ENCODE measurements at regions not wholly inside any gene's neighbourhood (a gene's known extent, or its start where the extent isn't known, plus 50 kb on each side); places are given as distances from the start of the nearest gene placed in this dataset.
"Not testable (repeated sequence)": the region's sequence is repeated elsewhere in the genome, so short reads cannot be mapped to it uniquely, and the experiment has no call there.

DNA sequence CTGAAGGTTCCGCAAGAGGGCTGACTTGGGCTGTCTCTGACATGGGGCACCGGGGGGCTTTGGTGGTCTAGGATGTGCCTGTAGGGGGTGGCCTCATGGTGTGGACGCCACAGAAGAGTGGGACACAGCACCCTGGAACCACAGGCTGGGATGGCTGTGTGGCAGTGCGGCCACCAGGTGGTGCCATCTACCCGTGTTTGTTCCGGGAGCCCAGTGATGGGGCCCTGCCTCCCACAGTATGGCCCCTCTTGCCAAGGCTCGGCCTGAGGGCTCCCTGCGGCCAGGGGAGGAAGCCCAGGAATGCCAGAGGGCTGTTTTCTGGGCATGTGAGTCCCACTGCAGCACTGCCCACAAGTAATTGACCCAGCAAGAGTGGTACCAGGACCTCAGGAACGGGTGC, 180.2 kb upstream of the AKAP13 start:
- TF ChIP-seq CTCF, EP300, POLR2A (IDR thresholded peaks at IDR 0.05): not testable (repeated sequence)

All from tibial nerve (tissue), 4 donors.